ENCODE measurements at regions not wholly inside any gene's neighbourhood (a gene's known extent, or its start where the extent isn't known, plus 50 kb on each side); places are given as distances from the start of the nearest gene placed in this dataset.
"Not testable (repeated sequence)": the region's sequence is repeated elsewhere in the genome, so short reads cannot be mapped to it uniquely, and the experiment has no call there.

- no peak for DNase-seq
Measured at GRCh38 chr22:33971561-33971961, 51.3 kb upstream of the LARGE1 start.

GRCh38 chr22:33975841-33976240 is 55.6 kb upstream of the LARGE1 start:
- DNase-seq = no peak

- DNase-seq = no peak
Measured at GRCh38 chr22:33983558-33983957, 63.3 kb upstream of the LARGE1 start.

- no peak for DNase-seq
Measured at GRCh38 chr22:33984211-33984610, 63.9 kb upstream of the LARGE1 start.

DNA sequence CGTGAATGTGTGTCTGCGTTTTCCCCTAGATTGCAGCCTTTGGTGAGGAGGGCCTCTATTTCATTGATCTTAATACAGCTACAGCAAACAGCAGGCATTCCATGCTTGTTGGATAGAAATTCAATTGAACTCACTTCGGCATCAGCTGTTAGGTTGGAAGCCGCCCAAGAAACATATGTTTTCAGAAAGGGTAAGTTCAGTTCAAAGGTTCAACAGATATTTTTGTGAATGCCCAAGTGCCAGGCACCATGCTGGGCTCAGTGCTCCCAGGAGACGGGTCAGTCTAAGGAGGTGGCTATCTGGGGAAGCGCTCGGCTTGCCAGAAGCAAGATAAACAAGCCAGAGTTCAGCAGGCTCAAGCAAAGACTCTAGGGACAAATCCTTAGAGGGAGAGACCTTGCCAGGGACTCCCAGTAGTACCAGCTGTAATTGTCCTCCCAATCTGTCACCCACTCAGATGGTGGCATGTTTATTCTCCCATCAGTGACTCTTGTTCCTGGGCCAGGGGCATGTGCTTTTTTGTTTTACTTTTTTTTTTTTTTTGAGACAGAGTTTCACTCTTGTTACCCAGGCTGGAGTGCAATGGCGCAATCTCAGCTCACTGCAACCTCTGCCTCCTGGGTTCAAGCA is 64.5 kb upstream of the LARGE1 start:
- DNase-seq = no peak

GRCh38 chr22:33985506-33985905 is 65.2 kb upstream of the LARGE1 start:
- DNase-seq = no peak

DNA sequence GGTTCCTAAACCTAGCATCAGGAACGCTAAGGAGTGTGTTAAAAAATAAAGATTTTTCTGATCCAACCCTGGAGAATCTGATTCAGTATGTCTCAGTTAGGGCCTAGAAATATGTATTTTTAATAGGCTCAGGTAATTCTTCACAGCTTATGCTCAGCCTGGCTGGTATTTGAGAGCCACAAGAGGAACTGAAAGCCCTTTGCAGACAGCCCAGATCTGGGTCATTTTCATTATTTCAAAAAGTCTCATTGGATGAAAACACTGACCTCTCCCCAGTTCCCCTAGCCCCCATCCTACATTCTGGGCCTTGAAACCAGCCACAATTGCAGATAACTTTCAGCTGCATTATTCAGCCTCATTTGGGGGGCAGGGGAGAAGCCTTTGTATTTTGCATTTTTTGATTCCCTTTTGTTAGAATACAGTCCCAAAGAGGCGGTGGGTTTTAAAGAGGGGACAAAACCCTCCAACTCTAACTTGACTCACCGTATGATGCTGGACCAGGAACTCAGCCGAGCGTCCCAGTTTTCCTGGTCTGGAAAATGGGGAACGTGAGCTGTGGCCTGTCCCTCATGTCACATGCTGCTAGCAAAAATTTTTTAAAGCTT is 66.0 kb upstream of the LARGE1 start:
- DNase-seq = no peak

- DNase-seq = no peak
Measured at GRCh38 chr22:33986954-33987353, 66.7 kb upstream of the LARGE1 start.

DNA sequence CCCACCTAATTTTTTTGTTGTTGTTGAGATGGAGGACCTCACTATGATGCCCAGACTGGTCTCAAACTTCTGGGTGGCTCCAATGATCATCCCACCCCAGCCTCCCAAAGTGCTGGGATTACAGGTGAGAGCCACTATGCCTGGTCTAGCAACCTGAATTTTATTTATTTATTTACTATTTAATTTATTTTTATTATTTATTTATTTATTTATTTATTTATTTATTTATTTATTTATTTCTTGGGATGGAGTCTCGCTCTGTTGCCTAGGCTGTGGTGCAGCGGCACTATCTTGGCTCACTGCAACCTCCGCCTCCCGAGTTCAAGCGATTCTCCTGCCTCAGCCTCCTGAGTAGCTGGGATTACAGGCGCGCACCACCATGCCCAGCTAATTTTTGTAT is 69.0 kb upstream of the LARGE1 start:
- DNase-seq = not testable (repeated sequence)

GRCh38 chr22:33991620-33992019 is 71.3 kb upstream of the LARGE1 start:
- DNase-seq = no peak

DNA sequence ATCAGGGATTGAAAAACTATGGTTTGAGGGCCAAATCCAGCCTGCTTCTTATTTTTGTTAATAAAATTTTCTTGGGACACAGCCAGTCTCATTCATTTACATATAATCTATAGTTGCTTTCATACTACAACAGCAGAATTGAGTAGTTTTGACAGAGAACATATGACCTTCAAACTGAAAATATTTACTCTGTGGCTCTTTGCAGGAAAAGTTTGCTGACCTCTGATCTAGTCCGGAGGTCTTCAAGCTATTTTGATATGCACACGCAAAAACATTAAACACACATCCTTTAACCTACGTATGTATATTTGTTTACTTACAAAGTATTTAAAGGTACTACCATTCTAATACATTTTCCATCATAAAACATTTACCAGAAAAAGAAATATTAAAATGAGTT is 76.5 kb upstream of the LARGE1 start:
- DNase-seq = no peak

DNA sequence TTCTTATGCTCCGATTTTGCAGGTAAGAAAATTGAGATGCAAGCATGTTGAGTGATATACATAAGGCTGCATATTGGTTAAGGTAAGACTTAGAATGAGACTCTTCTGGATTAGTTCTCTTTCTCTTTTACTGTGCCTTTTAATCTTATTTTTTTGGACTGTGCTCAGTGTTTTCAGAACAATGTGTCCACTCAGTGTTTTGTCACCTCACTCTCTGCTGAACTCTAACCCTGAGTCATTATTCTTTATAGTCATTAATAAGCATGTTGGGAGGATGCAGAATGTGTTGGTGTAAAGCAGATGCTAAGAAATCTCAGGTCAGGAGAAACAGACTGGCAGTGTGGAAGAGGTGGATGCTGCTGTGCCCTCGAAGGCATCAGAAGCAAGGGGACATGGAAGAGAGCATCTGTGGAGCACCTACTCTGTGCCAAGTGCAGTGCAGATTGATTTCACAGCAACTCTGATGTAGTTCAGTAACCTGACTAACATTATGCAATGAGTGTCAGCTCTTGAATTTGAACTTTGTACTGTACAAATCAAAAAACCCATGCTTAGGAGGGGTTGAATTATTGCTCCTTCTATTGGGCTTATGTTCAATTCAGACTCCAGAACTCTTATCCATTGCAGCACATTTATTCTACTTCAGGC is 80.7 kb upstream of the LARGE1 start:
- DNase-seq = no peak

- DNase-seq = no peak
Measured at GRCh38 chr22:34001701-34002466, 81.6 kb upstream of the LARGE1 start.

DNA sequence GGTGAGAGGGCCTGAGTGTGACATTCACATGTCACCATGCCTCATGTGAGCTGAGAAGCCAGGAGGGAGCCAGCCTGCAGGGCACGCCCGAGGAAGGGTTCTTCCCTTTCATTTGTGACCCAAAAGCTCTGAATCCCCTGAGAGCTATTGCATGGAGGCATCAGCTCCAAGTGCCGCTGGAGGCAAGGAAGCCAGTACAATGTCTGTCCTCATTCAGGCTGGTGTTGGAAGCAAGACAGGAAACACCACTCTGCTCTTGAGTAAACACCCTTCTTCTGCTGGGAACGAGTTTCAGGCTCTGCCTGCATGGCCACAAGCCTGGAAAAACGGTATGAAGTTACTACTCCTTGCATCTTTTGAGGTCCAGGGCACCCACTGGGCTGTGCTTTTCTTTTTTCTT is 83.8 kb upstream of the LARGE1 start:
- DNase-seq = no peak

- DNase-seq = no peak
Measured at GRCh38 chr22:34010259-34010658, 90.0 kb upstream of the LARGE1 start.

- no peak for DNase-seq
Measured at GRCh38 chr22:34015642-34016041, 95.4 kb upstream of the LARGE1 start.

DNA sequence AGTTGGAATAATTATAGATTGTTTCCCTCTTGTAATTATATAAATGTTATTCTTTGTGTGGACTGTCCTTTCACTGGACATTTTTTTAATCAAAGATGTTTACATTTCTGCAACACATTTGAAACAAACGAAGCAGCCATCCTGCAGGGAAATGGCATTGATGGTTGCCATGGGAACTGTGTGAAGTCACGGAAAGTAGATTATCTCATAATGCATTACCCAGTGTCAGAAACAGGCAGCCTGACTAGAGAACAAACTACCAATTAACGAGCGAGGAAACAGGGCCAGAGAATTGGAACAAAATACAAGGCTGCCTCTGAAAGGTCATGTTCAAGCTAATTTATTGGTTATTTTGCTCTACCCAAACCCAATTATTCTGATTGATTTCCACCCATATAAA is 96.9 kb upstream of the LARGE1 start:
- no peak for DNase-seq

DNA sequence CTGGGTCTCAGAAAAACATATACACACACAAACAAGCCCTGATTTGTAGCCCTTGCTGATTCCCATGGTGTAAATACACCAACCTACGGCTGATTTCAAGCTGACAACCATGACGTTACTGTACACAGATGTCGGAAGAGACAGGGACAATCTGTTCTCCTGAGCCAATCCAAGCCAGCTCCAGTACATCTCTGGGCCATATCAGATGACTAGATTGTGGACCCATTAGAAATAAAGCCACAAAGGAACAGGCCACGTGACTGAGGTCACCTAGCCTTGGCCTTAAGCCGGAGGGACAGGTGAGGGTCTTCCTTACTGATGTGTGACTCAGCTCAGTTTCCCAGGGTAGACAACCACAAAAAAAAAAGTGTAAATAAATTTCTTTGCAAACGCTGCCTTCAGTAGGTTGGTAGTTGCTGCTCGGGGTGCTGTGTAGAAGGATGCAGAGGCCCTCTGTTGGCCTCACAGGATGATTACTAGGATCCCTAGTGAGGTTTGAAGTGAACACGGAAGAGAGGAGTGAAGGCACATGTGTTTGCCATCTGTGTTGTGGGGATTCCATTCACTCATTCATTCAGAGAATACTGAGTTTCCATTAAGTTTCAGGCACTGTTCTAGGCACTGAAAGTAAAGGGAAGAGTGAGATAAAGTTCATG is 99.0 kb upstream of the LARGE1 start:
- no peak for DNase-seq

DNA sequence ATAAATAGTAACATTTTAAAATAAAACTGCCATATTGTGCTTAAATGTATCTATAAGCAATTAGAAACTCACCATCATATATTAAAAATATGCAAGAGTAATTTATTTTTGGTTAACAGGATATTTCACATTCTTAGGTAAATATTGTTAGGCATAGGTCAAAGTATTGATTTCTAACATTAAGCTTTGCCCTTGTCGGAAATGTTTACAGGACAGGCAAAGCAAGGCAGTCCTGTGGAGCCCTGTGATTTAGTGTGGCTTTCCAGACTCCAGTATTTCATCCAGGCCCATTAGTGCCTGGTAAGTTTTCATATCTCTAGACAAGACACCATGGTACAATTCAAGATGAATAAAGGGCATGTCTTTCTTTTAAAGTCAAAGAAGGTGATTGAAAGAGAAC is 114.9 kb upstream of the LARGE1 start:
- no peak for DNase-seq

GRCh38 chr22:34036931-34037330 is 116.7 kb upstream of the LARGE1 start:
- no peak for DNase-seq

DNA sequence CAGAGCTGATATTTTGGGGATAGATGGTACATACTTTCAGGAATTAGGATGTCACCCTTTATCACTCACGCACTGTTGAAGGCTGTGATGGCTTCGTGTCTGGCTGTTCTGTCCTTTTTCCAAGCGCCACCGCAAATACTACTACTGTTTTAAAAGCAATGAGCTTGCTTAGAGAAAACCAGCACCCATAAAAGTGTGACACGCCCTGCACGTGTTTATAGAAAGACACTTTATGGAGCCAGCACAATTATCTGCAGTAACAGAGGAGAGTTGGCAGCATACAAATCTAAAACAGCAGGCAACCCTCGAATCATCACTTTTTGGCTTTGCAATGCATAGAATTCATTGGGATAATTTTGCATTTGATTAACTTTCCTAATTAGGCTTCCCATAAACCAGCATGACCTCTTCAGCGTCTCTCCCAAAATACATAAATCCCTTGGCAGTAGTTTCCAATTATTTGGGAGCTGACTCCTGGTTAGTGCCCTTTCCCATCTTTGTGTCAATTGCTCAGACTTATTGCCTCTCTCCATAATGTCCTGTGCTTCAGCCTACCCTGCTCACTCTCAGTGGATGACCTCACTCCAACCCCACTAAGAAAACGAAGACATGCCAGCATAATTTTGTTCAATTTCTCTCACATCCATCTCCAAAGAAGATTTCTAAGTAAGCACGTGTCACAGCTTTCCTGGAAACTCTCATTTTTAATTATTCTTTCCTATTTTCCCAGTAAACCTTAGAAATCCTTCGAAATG is 118.7 kb upstream of the LARGE1 start:
- no peak for DNase-seq

DNA sequence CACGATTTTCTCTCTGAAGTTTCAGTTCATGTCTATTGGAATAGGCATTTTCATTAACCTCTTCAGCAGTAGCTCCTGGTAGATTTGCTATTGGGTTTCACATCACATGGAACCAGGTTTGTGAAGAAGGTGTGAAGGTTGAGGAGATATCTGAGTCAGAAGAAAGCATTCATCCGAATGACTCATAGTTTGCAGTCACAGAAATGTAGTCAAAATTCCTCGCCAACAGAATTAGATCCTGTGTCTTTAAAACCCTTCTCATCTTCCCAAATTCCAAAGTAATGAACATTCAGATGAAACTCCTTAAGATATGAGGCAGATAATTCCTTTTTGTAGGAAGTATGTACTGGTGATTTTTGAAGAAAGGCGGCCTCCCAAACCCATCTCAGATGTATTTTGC is 125.0 kb upstream of the LARGE1 start:
- DNase-seq = no peak

Data from activated gamma-delta T cell treated with Interleukin-2 at 50 U/mL for 16 hours (primary cell).